ENCODE measurements at regions not wholly inside any gene's neighbourhood (a gene's known extent, or its start where the extent isn't known, plus 50 kb on each side); places are given as distances from the start of the nearest gene placed in this dataset.
"Not testable (repeated sequence)": the region's sequence is repeated elsewhere in the genome, so short reads cannot be mapped to it uniquely, and the experiment has no call there.

- DNase-seq: no peak
Observed at GRCh38 chr6:53446151-53446550, 97.4 kb upstream of the ELOVL5 start.

DNA sequence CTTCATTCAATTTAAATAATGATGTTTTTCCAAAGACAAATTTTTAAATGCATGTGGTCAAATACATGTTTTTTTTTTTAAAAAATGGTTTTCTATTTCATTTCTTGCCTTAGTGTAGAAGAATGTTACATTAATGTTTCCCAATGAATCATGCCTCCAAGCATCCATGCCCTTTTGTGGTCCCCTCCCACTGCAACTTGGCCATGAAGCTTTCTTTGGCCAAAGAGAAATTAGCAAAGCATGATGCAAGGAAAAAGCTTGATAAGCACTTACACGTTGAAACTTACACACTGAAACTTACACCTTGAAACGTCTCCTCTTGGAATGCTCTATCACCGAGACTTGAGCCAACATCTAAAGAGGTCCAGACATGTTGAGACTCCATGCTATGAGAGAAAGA, 93.0 kb upstream of the ELOVL5 start:
- peak; percentile 67 for DNase-seq

DNA sequence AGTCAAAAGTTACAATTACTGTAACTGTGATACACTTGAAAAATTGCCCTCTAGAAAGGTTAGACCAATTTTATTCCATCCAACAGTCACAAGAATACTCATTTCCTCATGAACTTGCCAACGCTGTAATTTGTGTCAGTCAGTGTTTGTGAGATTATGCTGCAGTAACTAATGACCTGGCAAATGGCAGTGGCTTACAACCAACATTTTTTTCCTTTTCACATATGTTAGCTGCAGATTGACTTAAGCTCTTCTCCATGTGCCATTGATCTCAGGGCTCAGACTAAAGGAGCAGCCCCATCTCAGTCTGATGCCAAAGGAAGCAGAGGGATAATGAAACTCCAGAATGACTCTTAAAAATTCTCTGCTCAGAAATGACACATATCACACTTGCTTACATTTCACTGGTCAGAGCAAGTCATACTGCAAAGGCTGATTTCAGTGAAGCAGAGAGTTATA, 92.3 kb upstream of the ELOVL5 start:
- DNase-seq: peak; percentile 11

DNA sequence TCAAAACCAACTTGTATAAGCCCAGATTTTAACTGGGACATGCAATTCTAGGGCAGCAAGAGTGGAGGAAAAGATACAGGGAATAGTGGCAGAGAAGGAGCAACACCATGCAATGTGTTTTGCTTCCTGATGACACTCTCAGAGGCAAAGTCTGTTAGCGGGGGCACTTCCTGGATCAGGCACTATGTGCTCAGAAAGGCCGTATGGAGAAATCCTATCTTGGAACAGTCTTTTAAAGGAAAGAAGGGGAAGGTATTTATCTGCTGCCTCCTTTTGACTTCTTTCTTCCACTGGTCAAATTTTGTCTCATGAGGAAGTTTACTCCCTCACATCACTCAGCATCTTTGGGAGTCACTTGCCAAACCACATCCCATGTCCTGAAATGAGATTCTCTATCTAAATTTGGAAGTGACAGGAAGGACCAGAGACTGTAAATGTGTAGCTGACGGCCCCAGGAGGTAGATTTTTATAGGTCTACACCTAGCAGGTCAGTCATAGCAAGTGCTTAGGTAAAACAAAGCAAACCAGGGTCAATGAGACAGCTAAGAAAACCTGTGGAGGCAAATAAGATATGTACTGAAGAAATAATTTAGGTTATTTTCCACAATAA, 91.7 kb upstream of the ELOVL5 start:
- no peak for DNase-seq

DNA sequence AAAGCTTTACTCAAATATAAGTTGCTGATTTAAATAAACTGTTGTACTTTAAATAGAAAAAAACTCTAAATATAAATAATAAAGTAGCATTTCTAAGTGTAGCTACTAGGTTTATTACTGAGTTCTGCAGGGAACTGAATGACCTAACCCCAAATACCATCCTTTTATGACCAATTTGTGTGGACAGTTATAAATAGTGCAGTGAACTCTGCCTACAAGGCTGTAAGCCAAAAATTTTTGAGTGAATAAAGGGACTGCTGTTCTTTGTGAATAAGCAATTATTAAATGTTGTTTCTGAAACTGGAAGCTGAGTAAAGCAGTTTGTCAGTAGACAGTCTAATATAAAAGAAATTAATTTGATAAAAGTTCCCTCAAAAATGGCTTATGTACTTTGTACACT, 90.8 kb upstream of the ELOVL5 start:
- DNase-seq: peak; percentile 44

GRCh38 chr6:53437557-53438202, 88.9 kb upstream of the ELOVL5 start:
- peak; percentile 82 for DNase-seq

GRCh38 chr6:53436526-53437303, 88.0 kb upstream of the ELOVL5 start:
- DNase-seq: peak; percentile 39

GRCh38 chr6:53433951-53434285, 85.2 kb upstream of the ELOVL5 start:
- DNase-seq: no peak

- DNase-seq: no peak
Observed at GRCh38 chr6:53433261-53433950, 84.7 kb upstream of the ELOVL5 start.

DNA sequence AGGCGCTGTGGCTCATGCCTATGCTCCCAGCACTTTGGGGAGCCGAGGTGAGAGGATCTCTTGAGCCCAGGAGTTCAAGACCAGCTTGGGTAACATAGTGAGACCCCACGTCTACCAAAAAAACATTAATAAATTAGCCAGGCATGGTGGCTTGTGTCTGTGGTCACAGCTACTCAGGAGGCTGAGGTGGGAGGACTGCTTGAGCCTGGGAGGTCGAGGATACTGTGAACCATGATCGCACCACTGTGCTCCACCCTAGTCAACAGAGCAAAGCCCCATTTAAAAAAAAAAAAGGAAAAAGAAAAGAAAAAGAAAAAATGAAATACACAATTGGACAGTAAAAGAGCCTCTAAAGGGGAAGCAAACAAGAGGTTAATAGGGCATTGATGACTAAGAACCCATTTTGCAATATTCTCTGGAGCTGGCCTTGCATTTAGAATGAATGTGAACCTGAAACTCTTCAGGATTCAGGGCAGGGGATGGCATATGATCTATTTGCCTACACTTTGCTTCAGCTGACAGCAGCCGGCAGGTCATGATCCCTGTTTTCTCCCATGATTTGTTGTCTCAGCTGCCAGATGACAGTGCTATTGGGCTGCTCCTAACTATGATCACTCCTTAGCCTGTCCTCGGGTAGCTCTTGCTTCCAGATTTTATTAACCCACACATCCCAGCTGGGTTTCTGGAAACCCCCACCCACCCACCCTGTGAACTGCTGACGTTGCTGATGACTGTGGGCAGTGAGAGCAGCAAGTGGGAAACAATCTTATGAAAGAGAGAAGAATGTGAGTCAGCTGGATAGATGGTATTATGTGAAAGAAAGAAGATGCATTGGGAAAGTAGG, 83.8 kb upstream of the ELOVL5 start:
- DNase-seq: peak; percentile 68

- no peak for DNase-seq
Observed at GRCh38 chr6:53431704-53432103, 83.0 kb upstream of the ELOVL5 start.

DNA sequence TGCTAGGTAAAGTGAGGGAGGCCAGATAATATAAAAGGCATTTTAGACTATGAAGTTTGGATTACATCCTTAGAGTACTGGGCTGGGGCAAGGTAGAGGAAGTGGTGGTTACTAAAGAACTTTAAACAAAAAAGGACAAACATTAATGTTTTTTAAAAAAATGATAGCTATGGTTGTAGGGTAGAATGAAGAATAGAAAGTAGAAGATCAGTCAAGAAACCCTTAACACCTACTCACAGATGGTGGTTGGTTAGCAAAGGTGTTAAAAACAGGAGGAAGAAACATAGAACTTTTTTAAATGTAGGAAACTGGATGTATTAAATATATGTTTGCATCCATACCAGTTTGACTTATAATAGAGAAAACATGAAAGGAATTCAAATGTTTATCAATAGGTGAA, 80.7 kb upstream of the ELOVL5 start:
- DNase-seq: no peak

GRCh38 chr6:53428886-53429285, 80.1 kb upstream of the ELOVL5 start:
- peak; percentile 63 for DNase-seq

DNA sequence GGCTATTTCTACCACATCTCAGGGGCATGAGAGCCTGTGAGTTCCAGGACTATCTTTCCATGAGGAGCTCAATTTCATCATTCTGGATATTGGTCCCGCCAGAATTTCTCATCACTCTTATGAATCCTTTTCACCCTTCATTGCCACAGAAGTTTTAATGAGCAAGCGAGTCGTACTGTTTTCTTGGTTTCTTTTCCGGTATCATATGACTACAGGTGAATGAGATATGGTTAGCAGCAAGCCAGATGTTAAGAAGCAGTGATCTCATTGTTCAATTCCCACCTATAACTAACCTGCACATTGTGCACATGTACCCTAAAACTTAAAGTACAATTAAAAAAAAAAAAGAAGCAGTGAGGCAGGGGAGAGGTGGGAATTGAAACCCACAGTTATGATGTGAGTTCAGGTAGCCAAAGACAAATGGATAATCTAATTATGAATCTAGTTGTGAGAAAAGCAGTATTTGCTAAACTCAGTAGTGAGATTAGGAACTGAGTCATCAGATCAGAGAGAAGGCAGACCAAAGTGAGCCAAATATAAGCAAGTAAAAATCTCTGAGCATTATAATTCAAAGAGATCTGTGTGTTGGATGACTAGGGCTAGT, 78.0 kb upstream of the ELOVL5 start:
- DNase-seq: no peak

GRCh38 chr6:53426117-53426516, 77.4 kb upstream of the ELOVL5 start:
- no peak for DNase-seq

- DNase-seq: no peak
Observed at GRCh38 chr6:53424976-53425718, 76.4 kb upstream of the ELOVL5 start.

GRCh38 chr6:53424300-53424699, 75.5 kb upstream of the ELOVL5 start:
- no peak for DNase-seq

GRCh38 chr6:53423560-53423959, 74.8 kb upstream of the ELOVL5 start:
- not testable (repeated sequence) for DNase-seq

GRCh38 chr6:53419026-53419425, 70.3 kb upstream of the ELOVL5 start:
- no peak for DNase-seq

GRCh38 chr6:53418288-53418687, 69.5 kb upstream of the ELOVL5 start:
- no peak for DNase-seq

GRCh38 chr6:53417141-53417540, 68.4 kb upstream of the ELOVL5 start:
- no peak for DNase-seq

Data from fibroblast of upper back skin (primary cell).